GM21515 (cell line): ENCODE measurements at regions not wholly inside any gene's neighbourhood (a gene's known extent, or its start where the extent isn't known, plus 50 kb on each side); places are given as distances from the start of the nearest gene placed in this dataset.

ENCODE experiments used
- ATAC-seq: cut with Tn5 transposase; IDR thresholded peaks from one replicate; pipeline ENCODE4 v1.9.1; 2021; ENCODE audit not compliant: unreplicated experiment

DNA sequence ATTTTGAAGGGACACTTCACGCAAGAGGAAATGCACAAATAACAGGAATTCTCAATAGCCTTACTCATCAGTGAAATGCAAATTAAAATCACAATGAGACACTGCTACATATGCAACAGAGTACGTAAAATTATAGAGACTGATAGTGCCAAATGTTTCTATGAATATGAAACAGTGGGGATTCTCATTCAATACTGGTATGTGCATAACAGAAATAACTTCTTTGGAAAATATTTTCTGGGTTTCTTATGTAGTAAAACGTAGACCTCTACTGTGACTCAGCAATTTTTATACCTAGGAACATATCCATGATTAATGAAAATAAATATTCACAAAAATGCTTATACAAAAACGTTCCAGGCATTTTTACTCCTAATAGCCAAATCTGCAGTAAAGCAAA lies 1625.2 kb downstream of the MAT2B start:
- ATAC-seq: no peak

DNA sequence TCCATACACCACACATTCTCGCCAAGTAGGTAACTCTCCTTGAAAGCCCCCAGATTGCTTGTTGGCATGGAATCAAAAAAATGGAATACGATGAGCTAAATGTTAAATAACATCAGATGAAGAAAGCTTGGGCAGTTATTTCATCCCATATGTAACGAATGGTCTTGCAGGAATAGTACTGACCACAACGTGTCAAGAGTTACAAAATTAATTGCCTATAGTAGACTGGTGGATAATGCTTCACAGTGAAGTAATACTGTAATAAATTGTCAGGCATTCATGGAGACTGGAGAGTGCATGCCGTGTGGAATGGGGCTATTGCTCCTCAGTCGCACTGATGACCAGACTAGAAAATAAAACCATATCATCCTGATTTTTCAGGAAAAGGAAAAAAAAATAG lies 1628.7 kb downstream of the MAT2B start:
- ATAC-seq: no peak

DNA sequence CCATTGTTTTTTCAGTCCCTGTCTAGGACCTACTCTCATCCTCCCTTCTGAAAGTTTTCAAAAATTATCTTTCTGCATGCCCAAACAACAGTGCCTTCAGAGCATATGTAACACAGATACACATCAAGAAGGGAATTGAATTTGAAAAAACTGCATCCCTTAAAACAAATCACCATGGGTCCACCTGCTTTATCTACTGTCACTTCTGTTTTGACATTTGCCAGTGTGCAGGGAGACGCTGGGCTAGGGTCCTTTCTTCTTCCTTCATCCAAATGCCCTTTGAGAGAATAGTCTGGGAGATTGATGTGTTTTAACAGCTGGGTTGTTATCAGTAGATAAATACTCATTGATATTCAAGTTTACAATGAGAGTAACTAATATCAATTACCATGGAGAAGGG lies 1630.1 kb downstream of the MAT2B start:
- ATAC-seq: no peak

GRCh38 chr5:165137701-165138100 lies 1632.3 kb downstream of the MAT2B start:
- ATAC-seq: no peak

GRCh38 chr5:165138236-165138635 lies 1632.8 kb downstream of the MAT2B start:
- ATAC-seq: no peak

GRCh38 chr5:165139262-165139661 lies 1633.8 kb downstream of the MAT2B start:
- no peak for ATAC-seq

DNA sequence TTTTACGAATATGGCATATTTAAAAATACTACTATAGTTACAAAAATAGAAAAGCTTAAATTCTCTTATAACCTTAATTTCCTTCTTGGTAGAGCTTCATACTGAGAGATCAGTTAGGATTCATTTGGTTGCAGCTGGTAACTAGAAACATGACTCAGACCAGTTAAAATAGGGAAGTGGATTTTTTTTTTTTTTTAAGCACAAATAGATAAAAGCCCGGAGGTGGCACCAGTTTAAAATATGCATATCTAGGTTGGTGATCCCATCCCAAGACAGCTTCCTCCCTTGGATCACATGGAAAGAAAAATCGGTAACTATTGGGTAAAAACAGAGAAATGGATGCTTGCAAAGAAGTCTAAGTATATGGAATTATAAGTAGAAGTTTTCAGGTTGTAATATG lies 1634.3 kb downstream of the MAT2B start:
- ATAC-seq: no peak

GRCh38 chr5:165143741-165144140 lies 1638.3 kb downstream of the MAT2B start:
- no peak for ATAC-seq

GRCh38 chr5:165149431-165149830 lies 1644.0 kb downstream of the MAT2B start:
- ATAC-seq: no peak

GRCh38 chr5:165152058-165152457 lies 1646.6 kb downstream of the MAT2B start:
- no peak for ATAC-seq

- no peak for ATAC-seq
Measured at GRCh38 chr5:165157219-165157618, 1651.8 kb downstream of the MAT2B start.

GRCh38 chr5:165161204-165161603 lies 1655.8 kb downstream of the MAT2B start:
- ATAC-seq: no peak

- no peak for ATAC-seq
Measured at GRCh38 chr5:165163861-165164260, 1658.4 kb downstream of the MAT2B start.

DNA sequence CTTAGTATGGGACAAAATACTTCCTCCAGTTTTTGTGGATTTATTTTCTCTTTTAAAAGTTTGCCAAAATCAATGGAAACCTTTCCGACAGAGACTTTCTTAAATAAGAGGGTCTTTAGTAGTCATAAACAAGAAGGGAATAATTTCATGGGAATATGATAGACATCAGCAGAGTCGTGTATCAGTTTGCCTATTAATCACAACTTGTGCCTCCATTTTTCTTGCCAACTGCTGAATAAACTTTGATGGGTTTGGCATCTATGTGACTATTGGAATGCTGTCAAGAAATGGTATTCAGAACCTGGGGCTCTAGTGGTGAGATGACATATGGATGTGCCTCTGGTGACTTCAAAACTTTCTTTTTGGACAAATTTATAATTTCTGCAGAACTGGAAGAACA lies 1668.2 kb downstream of the MAT2B start:
- no peak for ATAC-seq

DNA sequence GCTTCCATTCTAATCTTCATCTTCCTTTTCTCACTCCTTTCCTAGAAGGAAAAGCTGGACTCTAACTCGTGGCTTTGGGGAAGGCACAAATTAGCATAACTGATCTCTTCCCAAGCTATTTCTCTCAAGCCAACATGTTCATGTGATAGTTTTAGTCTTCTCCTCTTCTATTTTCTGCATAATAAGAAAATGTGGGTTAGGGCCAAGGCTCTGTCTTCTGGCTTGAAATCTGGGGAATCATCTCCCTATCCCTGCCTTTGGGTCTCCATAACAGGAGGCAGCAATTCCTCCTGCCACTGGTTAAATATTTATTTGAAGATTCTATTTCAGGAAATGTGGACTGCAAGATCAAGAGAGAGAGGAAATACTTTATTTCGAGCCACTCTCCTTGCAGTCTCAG lies 1669.6 kb downstream of the MAT2B start:
- ATAC-seq: no peak

GRCh38 chr5:165184183-165184582 lies 1678.8 kb downstream of the MAT2B start:
- ATAC-seq: no peak

DNA sequence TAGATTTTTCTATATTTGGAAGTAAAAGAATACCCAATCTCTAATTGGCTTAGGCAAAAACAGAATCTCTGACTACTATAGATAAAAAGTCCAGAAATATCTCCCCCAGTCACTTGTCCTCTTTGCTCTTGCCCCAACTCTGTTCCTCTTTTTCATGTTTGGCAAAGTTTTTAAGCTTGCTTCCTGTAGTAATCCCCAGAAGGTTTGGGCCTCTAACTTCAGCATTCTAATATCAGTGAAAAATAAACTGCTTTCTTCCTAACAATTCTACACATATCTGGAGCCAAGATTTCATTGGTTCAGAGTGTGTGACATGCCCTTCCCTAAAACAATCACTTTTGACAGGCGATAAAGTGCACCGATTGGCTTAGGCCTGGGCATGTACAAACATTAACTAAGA lies 1680.3 kb downstream of the MAT2B start:
- no peak for ATAC-seq

DNA sequence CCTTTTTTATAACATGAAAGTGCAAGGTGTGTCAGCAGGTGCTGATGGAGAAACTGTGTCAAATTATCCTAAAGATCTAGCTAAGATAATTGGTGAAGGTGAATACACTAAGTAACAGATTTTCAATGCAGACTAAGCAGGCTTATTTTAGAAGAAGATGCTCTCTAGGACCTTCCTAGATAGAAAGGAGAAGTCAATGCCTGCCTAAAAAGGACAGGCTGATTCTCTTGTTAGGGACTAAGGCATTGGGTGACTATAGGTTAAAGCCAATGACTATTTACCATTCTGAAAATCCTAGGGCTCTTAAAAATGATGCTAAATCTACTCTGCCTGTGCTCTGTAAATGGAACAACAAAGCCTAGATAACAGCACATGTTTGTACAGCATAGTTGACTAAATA lies 1682.4 kb downstream of the MAT2B start:
- ATAC-seq: no peak

DNA sequence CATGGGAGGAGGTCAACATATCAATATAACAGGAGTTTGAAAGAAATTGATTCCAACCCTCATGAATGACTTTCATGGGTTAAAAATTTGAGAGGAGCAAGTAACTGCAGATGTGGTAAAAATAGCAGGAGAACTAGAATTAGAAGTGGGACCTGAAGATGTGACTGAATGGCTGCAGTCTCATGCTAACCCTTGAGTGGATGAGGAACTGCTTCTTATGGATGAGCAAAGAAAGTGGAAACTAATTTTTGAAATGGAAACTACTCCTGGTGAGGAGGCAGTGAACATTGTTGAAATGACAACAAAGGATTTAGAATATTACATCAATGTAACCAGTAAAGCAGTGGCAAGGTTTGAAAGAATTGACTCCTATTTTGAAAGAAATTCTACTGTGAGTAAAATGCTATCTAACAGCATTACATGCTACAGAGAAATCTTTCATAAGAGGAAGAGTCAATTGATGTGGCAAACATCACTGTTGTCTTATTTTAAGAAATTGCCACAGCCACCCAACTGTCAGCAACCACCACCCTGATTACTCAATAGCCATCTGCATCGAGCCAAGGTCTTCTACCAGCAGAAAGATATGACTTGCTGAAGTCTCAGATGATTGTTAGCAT lies 1683.2 kb downstream of the MAT2B start:
- ATAC-seq: no peak

DNA sequence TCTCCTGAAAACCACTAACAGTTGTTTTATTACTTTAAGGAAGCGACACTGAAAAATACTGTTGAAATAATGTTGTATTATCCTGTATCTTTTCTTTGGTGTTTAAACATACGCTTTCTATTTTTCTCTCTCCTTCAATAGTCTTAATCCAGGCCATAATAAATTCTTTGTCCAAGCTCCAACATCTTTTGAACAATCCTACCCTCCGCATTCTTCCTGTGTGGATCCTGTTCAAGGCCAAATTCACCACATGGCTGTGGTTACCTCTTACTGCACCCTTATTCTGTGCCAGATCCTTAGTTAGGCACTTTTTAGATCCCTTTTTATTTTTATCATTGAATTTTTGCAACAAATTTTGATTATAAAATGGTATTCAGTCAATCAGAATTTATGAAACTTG lies 1691.5 kb downstream of the MAT2B start:
- no peak for ATAC-seq

- ATAC-seq: no peak
Measured at GRCh38 chr5:165201369-165201768, 1696.0 kb downstream of the MAT2B start.

- ATAC-seq: no peak
Measured at GRCh38 chr5:165201771-165202518, 1696.5 kb downstream of the MAT2B start.

DNA sequence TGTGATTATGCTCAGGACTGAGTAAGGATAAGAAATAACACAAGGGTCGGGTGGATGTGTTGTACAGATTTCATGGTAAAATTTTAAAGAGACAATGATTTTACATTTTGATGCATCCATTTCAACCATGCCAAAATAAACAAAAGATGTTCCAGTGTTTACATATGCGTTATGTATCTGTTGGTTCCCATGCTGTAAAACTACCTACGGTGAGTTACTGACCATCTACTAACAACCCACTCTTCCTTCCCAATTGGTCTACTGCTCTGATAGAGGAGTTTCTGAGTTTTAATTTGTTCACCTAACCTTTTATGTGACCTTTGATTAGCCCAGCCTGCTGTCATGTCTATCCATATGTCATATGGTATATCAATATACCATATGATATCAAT lies 1697.1 kb downstream of the MAT2B start:
- no peak for ATAC-seq
